ENCODE measurements at regions not wholly inside any gene's neighbourhood (a gene's known extent, or its start where the extent isn't known, plus 50 kb on each side); places are given as distances from the start of the nearest gene placed in this dataset.
"Not testable (repeated sequence)": the region's sequence is repeated elsewhere in the genome, so short reads cannot be mapped to it uniquely, and the experiment has no call there.

DNA sequence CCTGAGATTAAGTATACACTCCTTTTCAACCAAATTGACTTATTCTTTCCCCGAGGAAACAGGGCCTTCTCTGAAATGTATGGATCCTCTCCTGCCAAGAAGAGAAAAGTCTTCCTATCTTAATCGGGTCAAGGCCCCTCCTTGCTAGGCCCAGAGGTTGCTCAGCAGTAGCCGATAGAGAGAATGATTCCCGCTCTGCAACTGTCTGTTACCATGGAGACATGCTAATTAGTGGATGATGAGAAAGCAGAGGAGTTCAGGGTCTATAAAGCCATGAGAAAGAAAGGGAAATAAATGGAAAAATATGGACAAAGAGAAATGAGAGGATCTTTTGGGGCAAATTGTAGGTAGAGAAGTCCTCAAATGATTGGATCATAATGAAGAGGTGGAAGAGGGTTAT, 103.5 kb downstream of the POU4F1 start:
- Histone ChIP-seq H3K4me3 (ENCODE audit: severe bottlenecking) (no peak overlapping the region), H3K4me1 (ENCODE audit: insufficient read depth, poor library complexity, severe bottlenecking) (no peaks in the 10 kb centered on the region), H3K9me3 (ENCODE audit: severe bottlenecking) (no peaks in the 10 kb centered on the region), H3K27me3 (ENCODE audit: insufficient read depth, poor library complexity, severe bottlenecking) (no peaks in the 10 kb centered on the region), H3K27ac (ENCODE audit: poor library complexity, severe bottlenecking) (no peak overlapping the region), H3K36me3 (ENCODE audit: low read depth) (no peaks in the 10 kb centered on the region)
- ATAC-seq (ENCODE audit: low read depth) (no peak), DNase-seq (ENCODE audit: low spot score) (no peak)
- TF ChIP-seq, protein P1, sequence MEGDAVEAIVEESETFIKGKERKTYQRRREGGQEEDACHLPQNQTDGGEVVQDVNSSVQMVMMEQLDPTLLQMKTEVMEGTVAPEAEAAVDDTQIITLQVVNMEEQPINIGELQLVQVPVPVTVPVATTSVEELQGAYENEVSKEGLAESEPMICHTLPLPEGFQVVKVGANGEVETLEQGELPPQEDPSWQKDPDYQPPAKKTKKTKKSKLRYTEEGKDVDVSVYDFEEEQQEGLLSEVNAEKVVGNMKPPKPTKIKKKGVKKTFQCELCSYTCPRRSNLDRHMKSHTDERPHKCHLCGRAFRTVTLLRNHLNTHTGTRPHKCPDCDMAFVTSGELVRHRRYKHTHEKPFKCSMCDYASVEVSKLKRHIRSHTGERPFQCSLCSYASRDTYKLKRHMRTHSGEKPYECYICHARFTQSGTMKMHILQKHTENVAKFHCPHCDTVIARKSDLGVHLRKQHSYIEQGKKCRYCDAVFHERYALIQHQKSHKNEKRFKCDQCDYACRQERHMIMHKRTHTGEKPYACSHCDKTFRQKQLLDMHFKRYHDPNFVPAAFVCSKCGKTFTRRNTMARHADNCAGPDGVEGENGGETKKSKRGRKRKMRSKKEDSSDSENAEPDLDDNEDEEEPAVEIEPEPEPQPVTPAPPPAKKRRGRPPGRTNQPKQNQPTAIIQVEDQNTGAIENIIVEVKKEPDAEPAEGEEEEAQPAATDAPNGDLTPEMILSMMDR (IDR thresholded peaks at IDR 0.05; ENCODE audit: poor library complexity, severe bottlenecking), result no peak

DNA sequence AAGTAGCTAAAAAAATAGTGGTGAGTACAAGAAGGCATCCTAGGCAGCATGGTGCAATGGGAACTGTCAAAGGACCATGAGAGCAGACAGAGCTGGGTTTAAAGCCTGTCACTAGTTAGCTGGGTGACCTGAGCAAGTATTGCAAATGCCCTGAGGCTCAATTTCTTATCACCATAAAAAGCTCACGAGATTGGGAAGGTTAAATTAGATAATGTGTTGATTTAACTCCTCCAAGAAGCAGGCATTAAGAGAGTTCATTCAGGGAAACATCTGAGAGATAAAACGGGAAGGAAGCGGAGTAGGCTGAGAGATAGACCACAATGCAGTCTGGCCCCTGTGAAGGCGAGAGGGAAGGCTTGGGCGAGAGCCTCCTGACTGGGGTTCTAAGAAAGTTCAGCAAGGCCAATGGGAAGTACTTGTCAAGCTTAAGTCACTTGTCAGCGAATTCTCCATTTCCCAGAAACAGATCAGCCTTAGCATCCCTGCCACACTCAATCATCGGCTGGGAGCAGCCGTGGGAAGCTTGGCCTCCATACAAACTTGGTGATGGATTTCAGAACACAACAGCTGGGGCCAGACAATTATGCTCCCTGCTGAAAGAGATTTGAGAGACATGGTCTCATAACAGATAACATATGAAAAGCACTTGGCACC, 105.5 kb downstream of the POU4F1 start:
- DNase-seq (ENCODE audit: low spot score) (no peak), ATAC-seq (ENCODE audit: low read depth) (no peak)
- no peak overlapping the region for H3K27ac ChIP-seq (ENCODE audit: poor library complexity, severe bottlenecking)

GRCh38 chr13:78491978-78492377, 111.4 kb downstream of the POU4F1 start:
- DNase-seq (ENCODE audit: low spot score) (no peak), ATAC-seq (ENCODE audit: low read depth) (no peak)
- Histone ChIP-seq H3K27me3 (ENCODE audit: insufficient read depth, poor library complexity, severe bottlenecking) (no peaks in the 10 kb centered on the region), H3K4me3 (ENCODE audit: severe bottlenecking) (no peak overlapping the region), H3K4me1 (ENCODE audit: insufficient read depth, poor library complexity, severe bottlenecking) (no peaks in the 10 kb centered on the region), H3K27ac (ENCODE audit: poor library complexity, severe bottlenecking) (no peak overlapping the region), H3K36me3 (ENCODE audit: low read depth) (no peaks in the 10 kb centered on the region), H3K9me3 (ENCODE audit: severe bottlenecking) (no peaks in the 10 kb centered on the region)
- TF ChIP-seq, protein P1 (IDR thresholded peaks at IDR 0.05; ENCODE audit: poor library complexity, severe bottlenecking), result no peak

More for the DNA sequence above, 105.5 kb downstream of the POU4F1 start:
- Histone ChIP-seq H3K9me3 (ENCODE audit: severe bottlenecking) (no peaks in the 10 kb centered on the region), H3K27me3 (ENCODE audit: insufficient read depth, poor library complexity, severe bottlenecking) (no peaks in the 10 kb centered on the region), H3K36me3 (ENCODE audit: low read depth) (no peaks in the 10 kb centered on the region), H3K4me3 (ENCODE audit: severe bottlenecking) (no peak overlapping the region), H3K4me1 (ENCODE audit: insufficient read depth, poor library complexity, severe bottlenecking) (no peaks in the 10 kb centered on the region)
- TF ChIP-seq, protein P1 (IDR thresholded peaks at IDR 0.05; ENCODE audit: poor library complexity, severe bottlenecking), result no peak

DNA sequence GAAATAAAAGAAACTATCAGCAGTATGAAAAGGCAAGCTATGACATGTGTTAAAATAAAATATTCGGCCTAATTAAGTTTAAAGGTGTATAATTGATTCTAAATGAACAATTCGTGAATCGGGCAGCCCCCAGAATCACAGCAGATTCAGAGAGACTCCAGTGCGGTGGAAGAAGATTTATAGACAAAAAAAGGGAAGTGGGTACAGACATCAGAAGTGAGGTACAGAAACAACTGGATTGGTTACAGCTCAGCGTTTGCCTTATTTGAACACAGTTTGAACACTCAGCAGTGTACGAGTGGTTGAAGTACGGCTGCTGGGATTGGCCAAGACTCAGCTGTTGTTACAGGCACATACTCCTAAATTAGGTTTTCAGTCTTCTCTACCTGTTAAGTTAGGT, 113.1 kb downstream of the POU4F1 start:
- H3K4me3 ChIP-seq (ENCODE audit: severe bottlenecking); DNase-seq (ENCODE audit: low spot score); H3K9me3 ChIP-seq (ENCODE audit: severe bottlenecking); ATAC-seq (ENCODE audit: low read depth); H3K27me3 ChIP-seq (ENCODE audit: insufficient read depth, poor library complexity, severe bottlenecking); H3K36me3 ChIP-seq (ENCODE audit: low read depth); H3K27ac ChIP-seq (ENCODE audit: poor library complexity, severe bottlenecking); H3K4me1 ChIP-seq (ENCODE audit: insufficient read depth, poor library complexity, severe bottlenecking): not testable (repeated sequence)

GRCh38 chr13:78487707-78488106, 115.6 kb downstream of the POU4F1 start:
- no peak for ATAC-seq (ENCODE audit: low read depth)
- Histone ChIP-seq H3K27ac (ENCODE audit: poor library complexity, severe bottlenecking) (no peak overlapping the region), H3K36me3 (ENCODE audit: low read depth) (no peaks in the 10 kb centered on the region), H3K4me3 (ENCODE audit: severe bottlenecking) (no peak overlapping the region), H3K4me1 (ENCODE audit: insufficient read depth, poor library complexity, severe bottlenecking) (no peaks in the 10 kb centered on the region), H3K9me3 (ENCODE audit: severe bottlenecking) (no peaks in the 10 kb centered on the region), H3K27me3 (ENCODE audit: insufficient read depth, poor library complexity, severe bottlenecking) (no peaks in the 10 kb centered on the region)
- DNase-seq (ENCODE audit: low spot score), result no peak
- TF ChIP-seq, protein P1 (IDR thresholded peaks at IDR 0.05; ENCODE audit: poor library complexity, severe bottlenecking), result no peak

All from RWPE2 (cell line).